Stimulated activated naive CD8-positive, alpha-beta T cell treated with anti-CD3 and anti-CD28 coated beads, Interleukin-15, Interleukin-2, amounts not matched to agents 100 ng/mL and 50 ng/mL, for 24 hours (primary cell): ENCODE measurements at regions not wholly inside any gene's neighbourhood (a gene's known extent, or its start where the extent isn't known, plus 50 kb on each side); places are given as distances from the start of the nearest gene placed in this dataset.
A peak's percentile ranks its signal among the peaks of the same experiment; 100 is the strongest.

ENCODE experiments used
- H3K27ac Mint-ChIP-seq: one replicate; pipeline ENCODE4 v1.8.0; 2021; ENCODE audit warnings: mild to moderate bottlenecking, mixed read lengths
- H3K27me3 Mint-ChIP-seq: one replicate; pipeline ENCODE4 v1.8.0; 2021; ENCODE audit warnings: mixed read lengths
- H3K36me3 Mint-ChIP-seq: one replicate; pipeline ENCODE4 v1.8.0; 2021; ENCODE audit warnings: low read depth, mixed read lengths
- H3K4me1 Mint-ChIP-seq: one replicate; pipeline ENCODE4 v1.8.0; 2021; ENCODE audit warnings: low read depth, mixed read lengths
- H3K4me3 Mint-ChIP-seq: one replicate; pipeline ENCODE4 v1.8.0; 2021; ENCODE audit warnings: mild to moderate bottlenecking, mixed read lengths
- H3K9me3 Mint-ChIP-seq: one replicate; pipeline ENCODE4 v1.8.0; 2021; ENCODE audit warnings: mixed read lengths

DNA sequence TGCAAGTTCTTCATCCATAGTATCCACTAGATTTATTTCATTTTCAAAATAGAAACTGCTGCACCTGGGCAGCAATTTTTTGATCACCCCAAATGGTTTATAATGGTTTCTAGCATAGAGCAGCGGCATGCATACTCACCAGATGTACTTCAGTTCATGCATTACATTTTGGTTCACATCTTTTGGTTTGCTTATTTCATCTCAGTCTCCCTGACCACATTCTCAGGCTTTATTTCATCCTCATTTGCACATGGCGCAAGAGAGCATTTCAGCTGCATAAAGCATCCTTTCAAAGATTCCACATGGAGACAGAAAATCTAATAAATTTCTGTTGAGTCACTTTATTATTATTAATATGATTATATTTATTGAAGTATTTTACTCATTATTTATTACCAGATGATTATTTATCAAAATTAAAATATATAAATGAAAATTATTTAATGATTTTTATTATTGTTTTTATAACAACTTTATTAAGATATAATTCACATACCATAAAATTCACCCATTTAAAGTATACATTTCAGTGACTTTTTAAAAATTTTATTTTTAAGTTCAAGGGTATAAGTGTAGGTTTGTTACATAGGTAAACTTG is 284.6 kb downstream of the TXNL1 start:
- peaks cover 8% of the 10 kb centered on the region for H3K9me3 Mint-ChIP-seq
- H3K36me3 Mint-ChIP-seq: no peaks in the 10 kb centered on the region
- no peak overlapping the region for H3K27ac Mint-ChIP-seq
- no peak overlapping the region for H3K4me3 Mint-ChIP-seq
- H3K4me1 Mint-ChIP-seq: no peaks in the 10 kb centered on the region
- H3K27me3 Mint-ChIP-seq: no peaks in the 10 kb centered on the region

DNA sequence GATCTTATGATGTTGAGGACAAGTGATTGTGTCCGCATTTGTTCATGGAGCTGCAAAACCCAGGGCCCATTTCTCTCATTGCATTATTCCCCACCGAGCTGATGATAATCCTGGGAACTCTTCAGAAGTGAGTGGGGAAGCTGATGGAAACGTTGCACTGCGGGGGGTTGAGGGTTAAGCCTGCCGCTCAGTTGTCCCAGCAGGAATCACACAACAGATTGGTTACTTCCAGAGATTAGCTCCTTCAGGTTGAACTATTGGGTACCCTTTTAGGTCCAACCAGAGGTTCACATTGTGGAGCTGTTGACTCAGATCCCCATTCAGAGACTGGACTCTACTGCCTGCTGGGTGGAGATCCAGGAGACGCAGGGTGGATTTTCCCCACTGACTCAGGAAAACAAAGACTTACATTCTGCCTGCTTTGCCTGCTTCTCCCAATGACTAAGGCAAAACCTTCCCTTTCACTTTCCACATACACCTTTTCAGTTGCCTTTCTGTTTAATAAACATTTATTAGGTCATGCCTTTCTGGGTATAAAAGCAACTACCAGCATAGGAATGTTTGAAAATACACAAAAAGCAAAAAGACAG is 286.4 kb downstream of the TXNL1 start:
- H3K27me3 Mint-ChIP-seq: no peaks in the 10 kb centered on the region
- no peak overlapping the region for H3K4me3 Mint-ChIP-seq
- H3K4me1 Mint-ChIP-seq: no peaks in the 10 kb centered on the region
- H3K27ac Mint-ChIP-seq: no peak overlapping the region
- no peaks in the 10 kb centered on the region for H3K36me3 Mint-ChIP-seq
- H3K9me3 Mint-ChIP-seq: peaks cover 6% of the 10 kb centered on the region

DNA sequence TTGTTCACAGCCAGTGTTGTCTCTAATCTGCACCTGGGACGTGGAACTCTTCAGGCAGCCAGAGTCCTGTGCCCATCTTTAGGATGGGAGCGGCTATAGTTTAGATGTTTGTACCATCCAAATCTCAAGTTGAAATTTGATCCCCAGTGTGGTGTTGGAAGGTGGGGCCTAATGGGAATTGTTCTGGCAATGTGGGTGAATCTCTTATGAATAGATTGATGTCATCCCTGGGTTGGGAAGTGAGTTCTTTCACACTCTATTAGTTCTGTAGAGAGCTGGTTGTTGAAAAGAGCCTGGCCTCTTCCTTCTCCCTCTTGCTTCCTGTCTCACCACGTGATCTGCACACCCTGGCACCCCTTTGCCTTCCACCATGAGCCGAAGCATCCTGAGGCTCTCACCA is 300.9 kb downstream of the TXNL1 start:
- Mint-ChIP-seq H3K27me3 (no peaks in the 10 kb centered on the region), H3K4me3 (no peak overlapping the region), H3K27ac (no peak overlapping the region), H3K4me1 (no peaks in the 10 kb centered on the region), H3K36me3 (no peaks in the 10 kb centered on the region), H3K9me3 (peaks cover 3% of the 10 kb centered on the region)

DNA sequence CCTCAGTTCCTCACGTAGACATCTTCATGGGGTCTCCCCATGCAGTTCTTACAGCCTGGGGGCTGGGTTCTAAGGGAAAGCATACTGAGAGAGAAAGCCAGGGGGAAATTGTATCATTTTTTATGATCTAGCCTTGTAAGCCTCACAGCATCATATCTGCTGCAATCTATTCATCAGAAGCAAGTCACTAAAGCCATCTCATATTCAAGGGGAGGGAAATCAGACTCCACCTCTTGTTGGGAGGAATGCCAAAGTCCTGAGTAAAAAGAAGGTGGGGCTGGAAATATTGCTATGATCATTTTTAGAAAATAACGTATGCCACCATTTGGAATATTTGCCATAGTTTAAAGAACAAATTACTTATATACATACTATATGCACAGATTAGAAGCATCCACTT is 304.6 kb downstream of the TXNL1 start:
- no peaks in the 10 kb centered on the region for H3K27me3 Mint-ChIP-seq
- H3K9me3 Mint-ChIP-seq: peaks cover under 1% of the 10 kb centered on the region
- H3K4me1 Mint-ChIP-seq: no peaks in the 10 kb centered on the region
- H3K27ac Mint-ChIP-seq: no peak overlapping the region
- no peak overlapping the region for H3K4me3 Mint-ChIP-seq
- H3K36me3 Mint-ChIP-seq: no peaks in the 10 kb centered on the region

DNA sequence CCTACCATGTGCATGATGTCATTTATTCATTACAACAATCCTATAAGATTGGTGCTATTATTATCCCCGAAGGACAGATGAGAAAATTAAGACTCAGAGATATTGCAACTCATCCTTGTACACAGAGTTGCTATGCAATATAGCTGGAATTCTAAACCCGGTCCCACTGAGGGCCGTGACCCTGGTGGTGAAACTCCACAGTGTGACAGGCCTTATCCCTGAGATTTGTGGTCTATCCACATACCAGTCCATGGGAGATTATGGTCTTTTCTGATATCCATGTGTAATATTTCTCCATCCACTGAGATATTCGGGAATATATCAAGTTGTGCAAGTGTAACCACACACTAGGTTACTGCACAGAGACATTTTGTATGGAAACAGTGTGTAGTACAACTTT is 305.2 kb downstream of the TXNL1 start:
- no peaks in the 10 kb centered on the region for H3K27me3 Mint-ChIP-seq

DNA sequence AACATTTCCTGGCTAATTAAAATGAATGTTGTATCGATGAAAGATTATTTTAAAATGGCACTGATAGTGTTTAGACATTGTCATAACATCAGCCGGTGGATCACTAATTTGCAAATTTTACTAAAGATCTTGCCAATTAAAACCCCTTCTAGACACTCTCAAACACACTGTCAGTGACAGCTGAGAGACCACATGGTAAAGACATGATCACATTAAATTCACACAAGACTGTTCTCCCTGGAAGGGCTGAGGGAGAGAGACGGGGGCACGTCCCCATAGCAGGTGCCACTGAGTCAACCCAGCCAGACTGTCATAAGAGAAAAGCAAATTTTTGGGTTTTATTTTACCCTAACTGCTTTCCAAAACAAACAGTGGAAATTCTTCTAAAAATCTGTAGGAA is 306.0 kb downstream of the TXNL1 start:
- Mint-ChIP-seq H3K4me3 (no peak overlapping the region), H3K9me3 (no peaks in the 10 kb centered on the region), H3K36me3 (no peaks in the 10 kb centered on the region), H3K27me3 (no peaks in the 10 kb centered on the region), H3K4me1 (no peaks in the 10 kb centered on the region), H3K27ac (no peak overlapping the region)

More for the DNA sequence above, 305.2 kb downstream of the TXNL1 start:
- H3K9me3 Mint-ChIP-seq: no peaks in the 10 kb centered on the region
- no peaks in the 10 kb centered on the region for H3K4me1 Mint-ChIP-seq
- no peaks in the 10 kb centered on the region for H3K36me3 Mint-ChIP-seq
- H3K27ac Mint-ChIP-seq: no peak overlapping the region
- no peak overlapping the region for H3K4me3 Mint-ChIP-seq

DNA sequence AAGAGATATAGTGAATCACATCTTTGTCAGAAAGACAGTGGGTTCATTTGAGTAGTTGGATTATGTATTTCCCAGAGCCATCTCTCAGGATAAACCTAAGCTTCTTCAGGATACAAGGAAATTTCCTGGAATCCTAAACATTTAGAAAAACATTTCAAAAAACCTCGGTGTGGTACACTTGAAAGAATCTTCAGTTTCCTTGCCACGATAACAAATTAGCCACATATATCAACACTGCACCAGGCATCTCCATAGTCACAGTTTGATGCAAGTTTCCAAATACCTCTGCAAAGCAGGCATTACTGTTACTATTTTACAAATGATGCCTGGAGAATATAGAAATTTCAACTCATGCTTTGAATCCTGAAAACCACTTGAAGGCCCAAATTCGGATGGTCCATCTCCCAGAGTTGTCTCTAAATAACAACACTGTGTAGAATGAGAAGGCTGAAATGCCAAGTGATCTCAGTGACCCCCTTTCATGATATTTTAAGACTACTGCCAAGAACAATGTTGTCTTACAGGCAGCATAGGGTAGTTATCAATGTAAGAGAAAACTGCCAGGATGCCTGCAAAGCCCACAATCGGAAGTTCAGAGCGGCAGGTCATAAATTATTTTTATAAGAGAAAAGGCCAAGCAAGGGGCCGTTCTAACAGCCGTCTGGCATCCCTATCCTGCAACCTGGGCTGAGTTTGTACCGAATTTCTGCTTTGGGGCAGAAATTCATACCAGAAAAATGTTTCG is 307.9 kb downstream of the TXNL1 start:
- Mint-ChIP-seq H3K27ac (no peak overlapping the region), H3K36me3 (no peaks in the 10 kb centered on the region), H3K4me3 (no peak overlapping the region), H3K4me1 (no peaks in the 10 kb centered on the region), H3K27me3 (no peaks in the 10 kb centered on the region), H3K9me3 (no peaks in the 10 kb centered on the region)

DNA sequence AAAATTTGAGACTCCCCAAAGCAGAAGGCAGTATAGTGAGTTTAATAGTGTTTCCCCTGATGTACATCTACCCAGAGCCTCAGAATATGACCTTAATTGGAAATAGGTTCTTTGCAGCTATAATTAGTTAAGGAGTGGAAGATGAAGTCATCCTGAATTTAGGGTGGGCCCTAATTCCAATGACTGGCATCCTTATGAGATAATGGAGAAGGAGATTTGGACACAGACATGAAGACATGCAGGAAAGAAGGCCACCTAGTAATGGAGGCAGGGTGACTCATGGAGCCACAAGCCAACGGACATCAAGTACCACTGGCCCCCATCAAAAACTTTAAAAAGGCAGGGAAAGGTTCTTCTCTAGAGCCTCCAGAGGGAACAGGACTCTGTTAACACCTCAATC is 308.9 kb downstream of the TXNL1 start:
- Mint-ChIP-seq H3K4me3 (no peak overlapping the region), H3K27me3 (no peaks in the 10 kb centered on the region), H3K9me3 (no peaks in the 10 kb centered on the region), H3K27ac (no peak overlapping the region), H3K4me1 (no peaks in the 10 kb centered on the region), H3K36me3 (no peaks in the 10 kb centered on the region)

DNA sequence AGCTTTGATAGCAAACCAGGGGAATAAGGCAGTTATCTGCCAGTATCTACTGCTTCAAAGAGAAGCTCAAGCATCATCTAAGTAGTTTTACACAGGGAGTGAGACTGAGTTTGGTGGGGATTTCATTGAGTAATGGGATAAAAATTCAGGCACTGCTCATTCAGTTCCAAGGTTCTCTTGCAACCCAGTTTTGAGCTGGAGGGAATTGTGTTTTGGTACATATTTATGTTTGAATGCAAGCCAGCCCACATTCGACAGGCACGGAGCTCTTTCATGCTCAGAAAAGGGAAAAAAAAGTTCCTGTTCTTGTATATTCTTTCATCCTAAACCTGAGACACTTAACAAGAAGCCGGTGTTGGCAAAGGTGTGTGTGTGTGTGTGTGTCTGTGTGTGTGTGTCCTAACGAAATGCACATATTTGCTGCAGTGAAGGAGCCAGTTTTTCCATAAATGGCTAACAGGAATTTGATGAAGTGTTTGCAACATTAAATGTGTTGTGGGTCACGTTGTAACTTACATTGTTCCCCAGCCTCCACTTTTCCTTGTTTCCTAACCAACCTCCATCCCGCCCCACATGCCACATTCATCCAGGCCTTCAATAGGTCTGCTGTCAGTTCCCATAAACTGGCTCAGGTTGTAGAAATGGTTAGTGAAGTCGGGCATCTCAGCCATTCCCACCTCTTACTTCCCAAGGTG is 311.1 kb downstream of the TXNL1 start:
- H3K4me1 Mint-ChIP-seq: peaks cover 4% of the 10 kb centered on the region
- H3K4me3 Mint-ChIP-seq: no peak overlapping the region
- H3K36me3 Mint-ChIP-seq: no peaks in the 10 kb centered on the region
- no peak overlapping the region for H3K27ac Mint-ChIP-seq
- no peaks in the 10 kb centered on the region for H3K27me3 Mint-ChIP-seq
- no peaks in the 10 kb centered on the region for H3K9me3 Mint-ChIP-seq

DNA sequence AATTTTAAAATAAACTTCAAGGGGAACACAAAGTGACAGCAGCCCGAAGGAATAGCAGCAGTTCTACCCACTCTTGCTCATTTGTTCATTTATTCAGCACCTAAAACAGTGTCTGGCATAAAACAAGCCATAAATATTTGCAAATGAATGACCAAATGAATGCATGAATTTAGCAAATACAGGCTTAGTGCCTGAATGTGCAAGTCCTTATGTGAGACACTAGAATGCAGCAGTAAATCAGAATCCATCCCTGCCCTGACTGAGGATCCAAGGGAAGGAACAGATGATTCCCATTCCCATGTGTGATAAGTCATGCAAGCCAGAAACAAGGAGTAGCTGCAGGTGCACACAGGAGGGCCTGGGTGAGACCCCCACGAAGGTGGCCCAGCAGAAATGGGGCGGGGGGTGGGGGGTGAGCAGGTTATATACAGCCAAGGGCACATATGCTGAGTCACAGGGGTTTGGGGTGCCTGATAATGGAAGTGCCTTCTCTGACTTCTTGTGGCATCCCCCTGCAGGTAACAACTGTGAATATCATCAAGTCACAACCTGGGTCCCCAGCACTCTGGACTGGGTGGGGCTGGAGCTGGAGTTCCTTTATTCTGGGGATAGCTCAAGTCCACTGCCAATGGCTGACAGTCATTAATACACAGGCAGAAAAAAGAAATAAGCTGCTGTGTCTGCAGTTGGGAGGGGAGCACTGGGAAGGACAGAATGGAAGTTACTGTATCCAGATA is 311.9 kb downstream of the TXNL1 start:
- no peaks in the 10 kb centered on the region for H3K36me3 Mint-ChIP-seq
- no peak overlapping the region for H3K27ac Mint-ChIP-seq
- no peaks in the 10 kb centered on the region for H3K9me3 Mint-ChIP-seq
- no peaks in the 10 kb centered on the region for H3K27me3 Mint-ChIP-seq
- peaks cover 4% of the 10 kb centered on the region for H3K4me1 Mint-ChIP-seq
- no peak overlapping the region for H3K4me3 Mint-ChIP-seq

DNA sequence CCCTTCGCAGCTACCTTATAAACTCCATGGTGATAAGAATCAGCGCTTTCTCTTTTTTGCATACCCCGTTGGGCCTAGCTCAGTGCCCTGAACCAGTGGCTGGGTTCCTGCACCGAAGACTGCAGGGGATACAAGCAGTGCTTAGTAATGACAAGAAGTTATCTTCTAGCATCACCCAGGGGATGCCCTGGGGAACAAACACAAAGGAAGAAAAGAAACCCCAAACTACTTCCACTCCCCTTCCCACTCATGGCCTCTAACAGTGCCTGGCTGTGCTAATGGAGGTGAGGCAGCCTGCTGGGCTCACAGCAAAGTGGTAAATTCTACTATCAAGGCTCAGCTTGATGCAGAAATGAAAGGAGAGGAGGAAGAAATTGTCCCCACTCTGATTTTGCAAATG is 314.7 kb downstream of the TXNL1 start:
- Mint-ChIP-seq H3K4me1 (peaks cover 22% of the 10 kb centered on the region), H3K27ac (no peak overlapping the region), H3K4me3 (no peak overlapping the region), H3K36me3 (no peaks in the 10 kb centered on the region), H3K9me3 (no peaks in the 10 kb centered on the region), H3K27me3 (no peaks in the 10 kb centered on the region)

DNA sequence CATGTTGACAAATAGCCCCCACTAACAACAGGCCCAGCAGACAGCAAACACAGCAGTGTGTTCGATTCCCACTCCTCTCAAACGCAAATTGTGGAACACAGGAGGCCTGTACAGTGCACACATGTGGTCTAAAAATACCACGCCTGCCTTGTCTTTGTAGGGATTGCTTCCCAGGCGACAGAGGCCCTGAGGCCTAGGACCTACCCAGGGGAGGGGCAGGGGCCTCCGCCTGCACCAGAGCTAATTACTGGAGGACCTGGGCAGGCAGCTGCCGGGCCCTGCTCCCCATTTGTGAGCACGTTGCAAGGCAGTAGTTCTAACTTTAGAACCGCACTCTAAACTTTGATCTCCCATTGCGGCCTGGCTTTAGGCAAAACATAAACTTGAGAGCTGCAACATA is 316.0 kb downstream of the TXNL1 start:
- Mint-ChIP-seq H3K4me3 (no peak overlapping the region), H3K4me1 (peaks cover 27% of the 10 kb centered on the region), H3K36me3 (no peaks in the 10 kb centered on the region), H3K27ac (no peak overlapping the region), H3K27me3 (no peaks in the 10 kb centered on the region), H3K9me3 (no peaks in the 10 kb centered on the region)

DNA sequence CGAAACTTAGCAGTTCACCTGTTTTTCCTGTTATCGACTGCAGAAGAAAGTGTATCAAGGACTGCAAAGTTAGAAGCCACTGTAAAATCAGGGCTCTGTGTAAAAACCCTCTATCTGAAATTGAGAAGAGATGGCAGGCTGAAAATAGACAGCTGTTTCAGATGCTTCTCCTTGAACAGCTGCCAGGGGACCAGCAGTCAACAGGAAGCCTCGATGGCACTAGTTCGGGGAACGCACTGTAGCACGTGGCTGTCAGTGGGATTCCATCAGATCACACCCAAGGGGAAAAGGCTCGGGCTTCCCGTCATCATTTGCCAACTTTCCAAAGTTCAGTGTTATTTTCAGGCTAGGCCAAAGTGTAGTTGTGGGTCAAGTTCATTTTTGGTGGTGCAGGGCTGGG is 316.9 kb downstream of the TXNL1 start:
- Mint-ChIP-seq H3K4me1 (peaks cover 27% of the 10 kb centered on the region), H3K9me3 (no peaks in the 10 kb centered on the region), H3K36me3 (no peaks in the 10 kb centered on the region), H3K27me3 (no peaks in the 10 kb centered on the region), H3K4me3 (no peak overlapping the region), H3K27ac (no peak overlapping the region)

DNA sequence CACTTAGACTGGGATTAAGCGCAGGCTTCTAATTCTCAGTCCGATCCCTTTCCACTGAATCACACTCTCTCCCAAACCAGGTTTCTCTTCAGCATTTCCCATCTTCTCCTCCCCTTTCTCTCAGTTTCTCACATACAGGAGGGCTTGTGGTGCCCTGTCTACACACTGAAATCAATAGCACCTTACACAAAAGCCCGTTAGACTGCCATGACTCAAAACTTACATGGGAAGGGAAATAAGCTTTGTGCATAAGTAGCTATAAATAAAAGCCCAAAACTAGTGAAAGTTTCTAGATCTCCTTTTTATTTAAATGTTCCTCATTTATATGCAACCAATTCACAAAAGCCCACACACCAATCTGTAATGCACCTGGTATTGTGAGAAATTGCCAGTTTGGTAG is 318.4 kb downstream of the TXNL1 start:
- no peak overlapping the region for H3K4me3 Mint-ChIP-seq
- H3K36me3 Mint-ChIP-seq: no peaks in the 10 kb centered on the region
- no peaks in the 10 kb centered on the region for H3K27me3 Mint-ChIP-seq
- peak overlapping the region; percentile 3 for H3K27ac Mint-ChIP-seq
- H3K4me1 Mint-ChIP-seq: peaks cover 27% of the 10 kb centered on the region
- H3K9me3 Mint-ChIP-seq: no peaks in the 10 kb centered on the region

DNA sequence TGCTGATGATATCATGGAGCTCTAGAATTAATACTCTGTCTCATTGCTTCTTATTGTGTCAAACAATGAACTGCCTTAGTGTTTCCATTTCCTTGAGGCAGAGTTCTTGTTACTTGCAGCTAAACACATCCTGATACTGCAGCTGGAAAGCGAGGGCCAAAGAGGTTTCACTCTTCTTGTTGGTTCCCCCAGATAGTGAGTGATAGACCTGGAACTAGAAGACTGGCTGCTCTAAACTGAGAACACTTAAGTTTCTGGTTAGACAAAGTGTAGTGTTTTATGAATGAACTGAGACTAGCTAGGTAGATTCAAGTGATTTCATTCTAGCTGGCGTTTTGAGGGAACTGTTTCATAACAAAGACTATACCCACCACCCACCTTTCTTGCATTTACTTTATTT is 321.7 kb downstream of the TXNL1 start:
- Mint-ChIP-seq H3K27me3 (no peaks in the 10 kb centered on the region), H3K9me3 (no peaks in the 10 kb centered on the region), H3K36me3 (no peaks in the 10 kb centered on the region), H3K4me1 (peaks cover 23% of the 10 kb centered on the region), H3K4me3 (no peak overlapping the region), H3K27ac (no peak overlapping the region)
